ELR (cell line): ENCODE measurements at regions not wholly inside any gene's neighbourhood (a gene's known extent, or its start where the extent isn't known, plus 50 kb on each side); places are given as distances from the start of the nearest gene placed in this dataset.
A peak's percentile ranks its signal among the peaks of the same experiment; 100 is the strongest.

Experiments used
- DNase-seq: peaks from one replicate; pipeline ENCODE4 v3.0.0-alpha.2; 2015; ENCODE audit warnings: low read depth

DNA sequence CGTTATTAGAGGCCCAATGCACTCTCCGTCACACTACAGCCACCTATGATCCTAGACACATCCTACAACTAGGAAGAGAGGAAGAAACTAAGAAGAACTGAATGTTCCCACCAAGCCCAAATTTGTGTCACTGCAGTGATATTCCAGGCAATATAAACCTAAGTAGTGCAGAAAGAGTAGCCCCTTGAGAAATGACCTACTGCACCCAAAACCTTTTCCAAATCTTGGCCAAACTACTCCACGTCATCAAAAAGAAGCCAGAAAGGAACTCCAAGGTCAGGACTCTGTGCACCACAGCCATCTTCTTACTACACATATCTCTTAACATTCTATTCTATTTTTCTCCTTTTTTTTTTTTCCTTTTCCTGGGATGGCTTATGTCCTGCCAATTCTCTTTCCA lies 60.2 kb downstream of the ADAMTS1 start:
- no peak for DNase-seq

DNA sequence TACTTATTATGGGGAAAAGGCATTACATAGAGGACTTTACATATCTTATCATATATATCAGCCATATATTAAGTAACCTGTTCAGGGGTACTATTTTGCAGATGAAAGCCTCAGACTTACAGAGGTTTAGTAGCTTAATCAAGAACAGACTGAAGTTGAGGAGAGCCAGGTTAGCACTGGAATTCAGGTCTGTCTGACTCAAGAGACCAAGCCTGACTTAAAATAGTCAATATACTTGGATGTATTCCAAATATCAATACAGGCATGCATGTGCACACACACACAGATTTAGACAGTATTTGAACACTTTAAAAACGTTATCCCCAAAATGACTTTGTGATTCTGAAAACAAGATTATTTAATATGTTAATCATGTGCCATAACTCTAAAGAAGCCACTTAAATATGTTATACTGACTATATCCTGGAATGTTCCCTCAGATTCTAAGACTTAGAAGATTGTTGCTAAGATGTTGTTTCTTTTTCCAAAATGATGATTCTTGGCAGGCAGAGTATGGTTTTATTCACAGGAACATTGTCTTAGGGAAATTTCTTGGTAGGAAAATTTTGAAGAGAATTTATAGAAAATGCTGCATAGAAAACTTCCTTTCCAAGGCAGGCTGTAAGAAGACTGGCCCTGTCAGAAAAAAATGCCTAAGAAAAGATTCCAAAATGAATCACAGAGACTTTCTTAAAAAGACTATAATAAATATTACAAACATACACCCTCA lies 61.6 kb downstream of the ADAMTS1 start:
- no peak for DNase-seq

DNA sequence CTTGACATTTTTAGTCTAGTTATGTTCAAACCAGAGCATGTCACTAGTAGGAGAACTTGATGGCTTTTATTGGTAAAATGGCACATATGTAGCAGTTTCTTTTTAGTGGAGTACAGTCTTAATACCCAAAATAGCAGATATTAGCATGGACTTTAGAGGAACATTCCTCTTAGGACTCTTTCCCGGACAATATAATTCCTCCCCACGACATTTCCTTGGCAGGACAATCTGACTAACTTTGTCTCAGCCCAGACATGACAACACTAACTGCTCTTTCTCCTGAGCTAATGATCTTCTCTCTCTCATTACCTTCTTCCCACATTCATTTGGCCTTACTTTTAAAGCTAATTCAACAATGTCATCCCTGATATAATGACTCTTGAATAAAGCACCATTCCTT lies 62.5 kb downstream of the ADAMTS1 start:
- no peak for DNase-seq

DNA sequence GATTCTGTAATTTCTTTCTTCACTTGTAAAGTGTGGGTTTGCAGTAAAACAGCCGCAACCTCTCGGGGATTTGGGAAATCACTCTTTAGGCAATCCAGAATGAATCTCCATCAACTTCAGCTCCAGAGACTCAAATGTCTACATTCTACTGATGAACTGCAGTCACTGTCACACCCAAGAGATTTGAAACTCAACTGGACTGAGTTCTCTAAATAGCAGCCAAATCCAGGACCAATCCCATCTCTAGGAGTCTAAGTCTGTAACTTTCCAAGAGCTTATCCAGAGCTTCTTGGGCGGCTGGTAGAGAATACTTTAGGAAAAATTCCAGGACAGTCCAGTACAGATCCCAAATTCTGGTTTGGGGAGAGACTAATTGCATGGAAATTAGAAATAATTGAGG lies 62.9 kb downstream of the ADAMTS1 start:
- no peak for DNase-seq

DNA sequence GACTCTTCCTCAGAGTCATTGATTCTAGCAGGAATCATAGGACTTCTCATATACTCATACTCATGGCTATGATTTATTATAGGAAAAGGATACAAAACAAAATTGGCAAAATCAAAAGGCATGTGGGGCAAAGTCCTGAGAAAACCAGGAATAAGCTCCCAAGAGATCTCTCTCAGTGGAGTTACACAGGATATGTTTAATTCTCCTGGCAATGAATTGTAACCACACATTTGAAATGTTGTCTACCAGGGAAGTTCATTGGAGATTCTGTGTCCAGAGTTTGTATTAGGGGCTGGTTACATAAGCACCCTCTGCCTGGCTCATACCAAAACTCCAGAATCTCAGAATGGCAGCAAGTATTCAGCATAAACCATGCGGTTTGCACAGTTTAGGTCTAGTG lies 63.9 kb downstream of the ADAMTS1 start:
- DNase-seq: no peak

DNA sequence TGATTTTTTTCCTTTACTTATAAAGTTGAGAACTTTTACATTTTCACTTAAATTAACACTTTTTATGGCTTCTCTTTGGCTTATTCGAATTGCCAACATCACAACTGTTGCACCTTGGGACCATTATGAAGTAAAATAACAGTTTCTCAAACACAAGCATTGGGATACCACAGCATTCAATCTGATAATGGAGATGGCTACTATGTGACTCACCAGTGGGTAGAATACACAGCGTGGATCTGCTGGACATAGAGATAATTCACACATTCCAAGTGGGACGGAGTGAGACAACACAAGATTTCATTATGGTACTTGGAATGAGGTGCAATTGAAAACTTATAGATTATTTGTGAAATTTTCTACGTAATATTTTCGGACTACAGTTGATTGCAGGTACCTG lies 68.0 kb downstream of the ADAMTS1 start:
- DNase-seq: peak; percentile 18

DNA sequence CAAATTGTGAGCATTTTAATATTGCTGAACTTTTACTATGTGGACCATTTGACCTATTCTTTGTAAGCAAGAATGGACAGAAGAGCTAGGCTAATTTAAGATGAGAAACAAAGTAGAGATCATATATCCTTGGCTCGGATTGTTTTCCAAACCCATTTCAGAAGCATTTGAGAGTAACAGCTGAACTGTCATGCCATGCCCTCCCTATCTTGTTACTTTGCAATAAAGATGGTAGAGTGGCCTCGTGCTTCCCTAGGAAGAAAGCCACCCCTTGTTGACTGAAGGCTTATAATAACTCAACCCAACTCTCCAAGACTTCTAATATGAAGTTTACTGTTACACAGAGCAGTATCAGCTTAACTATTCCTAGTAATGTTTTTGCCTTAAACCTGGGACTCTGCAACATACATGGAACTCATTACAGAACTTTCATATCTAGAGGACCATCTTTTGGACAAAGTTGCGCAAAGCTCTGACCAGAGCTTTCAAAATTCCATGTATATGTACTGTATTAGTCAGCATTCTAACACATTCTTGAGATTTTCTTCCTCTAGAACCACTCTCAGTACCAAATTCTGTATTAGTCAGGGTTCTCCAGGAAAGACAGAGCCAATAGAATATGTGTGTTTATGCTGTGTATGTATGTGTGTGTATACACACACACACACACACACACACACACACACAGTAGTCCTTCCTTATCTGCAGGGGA lies 68.7 kb downstream of the ADAMTS1 start:
- peak; percentile 79 for DNase-seq

DNA sequence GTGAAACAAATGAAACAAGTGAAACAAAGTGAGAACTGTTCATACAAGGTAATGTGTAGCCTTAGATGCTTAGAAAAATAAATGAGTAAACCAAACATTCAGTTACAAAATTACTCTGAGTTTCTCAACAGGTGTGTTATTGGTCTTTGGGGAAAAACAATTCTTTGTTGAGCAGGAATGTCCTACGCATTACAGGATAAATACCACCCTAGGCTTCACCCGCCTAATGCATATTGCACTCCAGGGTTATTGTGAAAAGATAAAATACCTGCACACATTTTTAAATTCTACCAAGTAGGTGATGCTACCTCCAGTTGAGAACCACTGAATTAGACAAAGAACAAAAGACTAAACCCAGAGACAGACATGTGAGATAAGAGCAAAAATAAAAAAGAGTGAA lies 72.2 kb downstream of the ADAMTS1 start:
- DNase-seq: no peak

DNA sequence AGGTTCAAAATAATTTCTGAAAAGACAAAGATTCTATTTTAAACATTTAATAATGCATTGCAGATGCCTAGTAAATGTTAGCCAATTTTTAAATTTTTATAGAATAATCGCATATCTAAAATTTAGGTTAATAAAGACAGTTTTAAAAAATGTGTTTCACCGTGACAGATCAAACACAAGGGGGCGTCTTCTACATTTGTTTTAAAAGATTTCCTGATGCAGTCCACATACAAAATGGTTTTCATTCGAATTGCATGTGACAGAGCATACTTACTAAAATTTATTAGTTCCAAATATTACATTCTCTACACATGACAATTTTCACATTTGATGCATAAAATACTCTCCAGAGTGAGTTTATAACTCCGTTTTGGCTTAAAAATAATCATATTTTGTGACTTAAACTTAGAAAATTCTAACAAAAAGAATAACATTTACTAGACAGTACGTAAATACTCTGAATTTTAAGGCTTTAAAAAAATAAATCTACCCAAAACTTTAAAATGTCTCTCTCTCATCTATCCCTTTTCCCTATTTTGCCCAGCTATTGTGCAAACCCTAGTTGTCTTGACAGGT lies 75.5 kb downstream of the ADAMTS1 start:
- peak; percentile 69 for DNase-seq

DNA sequence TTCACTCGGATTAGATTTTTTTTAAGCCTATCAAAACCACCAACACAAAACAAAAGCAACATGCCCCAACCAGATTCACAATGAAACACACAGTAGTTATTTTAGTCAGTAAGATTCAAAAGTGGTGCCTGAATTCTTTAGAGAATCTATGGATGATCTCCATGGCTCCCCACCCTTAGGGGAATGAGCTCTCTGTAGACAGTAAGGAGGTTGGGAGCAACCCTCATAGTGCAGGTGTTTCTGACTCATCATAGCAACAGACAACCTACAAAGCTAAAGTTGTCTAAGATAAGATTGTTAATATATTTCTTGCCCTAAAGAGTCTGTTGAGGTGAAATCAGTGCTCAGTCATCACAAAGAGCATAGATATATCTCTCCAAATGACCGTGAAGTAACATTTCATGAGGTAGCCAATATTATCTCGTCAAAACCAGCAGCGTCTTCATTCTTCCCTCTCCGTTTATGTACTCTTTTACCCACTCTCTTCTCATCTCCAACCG lies 78.3 kb downstream of the ADAMTS1 start:
- DNase-seq: no peak

DNA sequence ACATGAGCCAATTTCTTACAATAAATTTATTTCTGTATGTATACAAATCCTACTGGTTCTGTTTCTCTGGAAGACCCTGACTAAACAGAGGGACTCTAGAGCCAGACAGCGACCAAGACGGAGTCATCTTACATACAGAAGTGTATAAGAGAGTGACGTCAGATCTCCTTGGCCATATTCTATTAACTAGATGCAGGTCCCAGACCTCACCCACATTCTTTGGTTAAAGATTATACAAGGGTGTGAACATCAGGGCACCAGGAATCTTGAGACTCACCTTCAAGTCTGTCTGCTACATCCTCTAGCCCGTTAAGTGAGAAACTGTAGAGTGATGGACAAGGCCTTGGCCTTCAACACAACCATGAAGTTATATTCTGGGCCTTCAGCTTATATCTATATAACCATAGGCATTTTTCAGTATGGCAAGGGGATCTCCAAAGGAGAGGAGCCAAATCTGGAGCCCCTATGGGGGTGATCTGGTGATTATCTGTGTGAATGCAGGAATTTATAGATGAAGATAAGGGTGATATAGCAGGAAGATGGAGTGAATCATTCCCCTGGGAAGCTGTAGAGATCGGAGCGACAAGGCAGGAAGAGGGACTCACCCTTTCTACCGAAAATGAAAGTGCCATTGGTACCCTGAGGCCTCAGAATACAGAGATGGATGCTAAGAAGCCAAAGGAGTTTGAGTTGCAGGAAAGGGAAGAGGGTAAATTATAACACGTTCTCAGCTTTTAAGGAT lies 83.9 kb downstream of the ADAMTS1 start:
- DNase-seq: peak; percentile 65

DNA sequence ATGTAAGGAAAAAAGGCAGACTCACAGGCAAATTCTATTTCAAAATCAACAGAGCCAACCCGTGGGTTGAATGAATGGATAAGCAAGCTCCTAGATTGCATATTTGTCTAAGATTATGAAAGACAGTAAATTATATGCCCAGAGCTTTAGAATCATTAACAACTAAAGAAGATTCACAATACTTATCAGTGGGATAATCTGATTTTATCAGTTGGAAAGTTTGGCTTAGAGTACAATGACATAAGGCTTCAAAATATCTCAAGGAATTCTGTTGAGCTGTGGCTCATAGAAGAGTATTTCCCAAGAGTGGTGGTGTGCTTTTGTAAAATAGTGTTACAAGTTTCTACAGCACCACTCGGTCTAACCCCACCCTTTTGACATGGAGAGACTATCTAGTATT lies 85.5 kb downstream of the ADAMTS1 start:
- no peak for DNase-seq

DNA sequence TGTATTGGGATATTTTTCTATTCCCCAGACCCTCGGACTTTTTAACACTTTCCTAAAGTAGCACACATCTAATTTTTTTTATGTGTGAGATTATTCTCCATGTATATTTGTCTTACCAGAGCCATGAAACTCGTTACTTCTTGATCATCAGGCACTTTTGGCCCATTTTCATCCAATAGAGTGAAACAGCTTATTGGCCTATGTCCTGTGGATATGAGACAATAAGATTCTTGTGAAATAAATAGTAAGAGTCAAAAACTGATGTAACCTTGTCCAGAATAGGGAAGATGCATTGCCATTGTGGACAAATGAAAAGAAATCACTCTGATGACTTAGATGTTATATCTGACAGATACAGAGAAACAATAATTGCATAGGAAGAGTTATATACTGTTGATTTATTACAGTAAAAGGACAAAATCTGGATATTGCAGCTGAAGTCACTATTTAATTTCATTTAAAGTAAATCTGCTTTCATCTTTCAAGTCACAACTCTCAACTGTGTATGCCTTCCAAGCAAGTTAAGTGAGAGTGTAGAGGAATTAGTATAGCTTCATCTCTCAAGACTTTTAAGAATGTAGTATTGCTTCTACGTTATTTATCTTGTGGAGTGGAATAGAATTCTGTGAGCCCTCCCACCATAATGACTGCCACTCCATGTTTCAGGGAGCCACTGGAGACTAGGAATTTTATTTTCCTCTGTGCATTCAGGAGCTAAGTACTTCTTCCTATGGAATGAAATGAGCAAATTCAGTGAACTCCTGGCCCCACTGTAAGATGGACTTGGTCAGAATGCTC lies 86.9 kb downstream of the ADAMTS1 start:
- DNase-seq: no peak

DNA sequence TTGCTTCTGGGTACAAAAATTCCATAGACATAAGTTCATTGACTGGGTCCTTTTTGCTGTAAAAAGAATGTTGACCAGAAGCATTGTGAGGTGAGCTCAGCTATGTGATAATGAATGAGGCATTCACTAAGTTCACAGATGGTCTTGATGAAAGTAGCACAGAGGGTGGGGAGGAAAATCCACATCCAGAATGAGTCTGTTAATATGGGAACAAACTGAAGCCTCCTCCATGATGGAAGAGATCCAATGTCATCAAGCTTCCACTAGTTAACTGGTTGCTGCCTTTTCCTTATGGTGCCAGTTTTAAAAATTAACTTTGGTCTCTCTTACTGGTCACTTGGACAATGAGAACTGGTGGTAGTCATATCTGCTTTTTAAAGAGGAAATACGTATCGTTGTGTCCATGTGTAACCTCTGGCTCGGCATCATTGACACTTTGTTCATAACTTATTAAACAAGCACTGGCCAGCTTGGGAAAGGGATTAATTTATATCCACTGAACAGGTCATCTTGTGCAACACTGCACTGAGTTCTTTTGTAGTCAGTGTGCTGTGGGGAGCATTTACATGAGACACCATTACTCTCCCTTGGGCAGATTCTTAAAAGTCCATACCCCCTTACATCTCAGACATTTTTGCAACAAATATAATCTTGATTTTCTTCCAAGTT lies 88.6 kb downstream of the ADAMTS1 start:
- no peak for DNase-seq

DNA sequence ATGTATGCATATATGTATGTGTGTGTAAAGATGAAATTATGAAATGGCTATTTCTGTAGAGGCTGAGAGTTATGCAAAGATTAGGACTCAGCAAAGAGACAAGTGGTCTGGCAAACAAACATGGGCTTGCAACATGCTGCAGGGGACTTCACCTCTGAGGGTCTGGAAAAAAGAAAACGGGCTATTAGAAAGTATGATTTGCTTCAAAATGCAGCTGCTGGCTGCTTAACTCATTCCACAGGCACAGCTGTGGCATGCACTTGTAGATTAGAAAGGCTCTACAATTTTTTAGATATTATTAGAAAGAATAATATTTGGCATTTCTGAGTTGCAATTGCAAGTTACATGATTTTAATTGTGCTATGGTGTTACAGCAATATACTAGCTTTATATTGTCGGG lies 90.4 kb downstream of the ADAMTS1 start:
- DNase-seq: no peak

DNA sequence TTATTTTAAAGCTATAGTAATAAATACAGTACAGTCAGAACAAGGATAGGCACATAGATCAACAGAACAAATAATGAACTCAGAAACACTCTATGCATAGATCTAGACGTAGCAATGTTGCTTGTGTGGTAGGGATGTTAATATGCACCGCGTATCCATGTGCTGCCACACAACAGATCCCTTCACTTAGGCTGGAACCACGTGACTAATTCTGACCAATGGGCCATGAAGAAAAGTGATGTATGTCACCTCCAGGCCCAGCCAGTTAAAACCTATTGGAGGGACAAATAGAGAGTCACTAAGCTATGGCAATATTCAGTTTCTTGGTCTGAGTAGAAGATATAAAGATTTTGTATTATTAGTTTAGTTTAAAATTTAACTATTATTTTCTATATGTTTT lies 91.4 kb downstream of the ADAMTS1 start:
- DNase-seq: no peak

DNA sequence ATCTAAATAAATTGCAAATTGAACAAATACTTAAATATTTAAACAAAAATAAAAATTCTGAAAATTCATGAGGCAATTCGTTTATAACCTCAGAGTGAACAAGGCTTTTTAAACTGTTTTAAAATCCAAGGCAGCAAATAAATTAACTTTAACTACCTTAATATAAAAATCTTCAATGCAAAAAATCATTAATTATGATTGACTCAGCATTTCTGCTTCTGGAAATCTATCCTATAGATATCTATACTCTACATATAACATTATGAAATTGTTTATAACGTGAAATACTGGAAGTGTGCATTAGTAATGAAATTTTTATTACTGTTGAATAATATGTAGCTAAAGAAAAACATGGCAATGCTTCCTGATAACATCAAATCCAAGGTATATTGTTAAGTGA lies 92.4 kb downstream of the ADAMTS1 start:
- DNase-seq: no peak

DNA sequence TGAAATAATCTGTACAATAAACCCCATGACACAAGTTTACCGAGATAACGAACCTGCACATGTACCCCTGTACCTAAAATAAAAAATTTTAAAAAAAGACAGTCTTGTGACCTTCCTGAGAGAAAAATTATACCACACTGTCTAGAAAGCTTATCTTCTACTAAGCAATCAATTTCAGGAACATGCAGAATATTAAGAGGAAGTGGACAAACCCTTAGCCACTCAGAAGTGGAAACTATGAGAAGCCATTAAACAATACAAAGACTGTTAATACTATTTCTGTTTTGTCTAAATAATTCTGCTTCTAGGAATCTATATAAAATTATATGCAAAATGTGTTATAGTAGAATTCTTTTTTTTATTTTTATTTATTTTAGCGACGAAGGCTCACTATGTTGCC lies 93.9 kb downstream of the ADAMTS1 start:
- DNase-seq: no peak

DNA sequence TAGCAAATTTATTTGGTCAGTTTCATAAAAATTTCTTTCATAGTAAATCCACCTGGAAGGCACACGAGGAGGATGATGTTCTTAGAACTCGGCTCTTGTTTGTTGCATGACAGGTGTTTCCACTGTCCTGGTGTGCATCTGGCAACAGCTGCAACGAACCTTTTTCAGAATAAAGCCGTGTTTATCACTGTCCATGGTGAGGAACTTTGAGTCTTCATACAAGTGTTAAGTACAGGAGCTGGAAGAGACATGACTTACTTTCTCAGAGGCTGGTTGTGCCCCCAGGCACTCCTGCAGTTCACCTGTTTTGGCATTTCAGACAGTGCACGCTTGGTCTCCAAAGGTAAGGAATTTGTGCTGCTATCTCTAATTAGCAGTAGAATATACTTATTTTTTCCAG lies 97.1 kb downstream of the ADAMTS1 start:
- DNase-seq: no peak

DNA sequence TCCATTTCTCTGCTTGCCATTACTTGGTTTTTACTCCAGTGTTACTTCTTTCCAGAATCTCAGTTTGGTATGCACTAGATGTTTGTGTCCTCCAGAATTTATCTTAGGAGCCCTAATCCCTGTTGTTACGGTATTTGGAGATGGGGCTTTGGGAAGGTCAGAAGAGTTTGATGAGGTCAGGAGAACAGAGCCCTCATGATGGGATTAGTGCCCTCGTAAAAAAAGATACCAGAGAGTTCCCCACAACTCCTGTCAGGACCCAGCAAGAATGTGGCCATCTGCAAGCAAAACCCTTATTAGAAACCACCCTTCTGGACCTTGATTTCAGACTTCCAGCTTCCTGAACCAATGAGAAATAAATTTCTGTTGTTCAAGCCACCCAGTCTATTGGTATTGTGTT lies 98.0 kb downstream of the ADAMTS1 start:
- DNase-seq: no peak

DNA sequence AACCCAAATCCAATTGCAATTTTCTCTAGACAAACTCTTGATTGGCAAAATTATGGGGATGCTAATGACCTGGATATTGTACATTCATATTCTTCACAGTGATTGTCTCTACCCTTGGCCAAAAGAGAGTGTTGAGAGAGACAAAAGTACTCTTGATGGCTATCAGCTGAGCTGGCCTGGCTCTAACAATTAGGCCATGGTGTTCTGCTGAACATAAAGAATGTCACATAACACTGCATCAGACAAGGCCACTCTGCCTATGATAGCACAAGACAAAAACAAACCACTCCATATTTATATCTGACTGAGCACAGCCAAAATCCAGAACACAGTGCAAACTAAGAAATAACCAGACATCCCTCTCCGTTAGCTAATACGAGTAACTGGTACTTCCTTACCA lies 101.7 kb downstream of the ADAMTS1 start:
- no peak for DNase-seq
